ENCODE measurements at regions not wholly inside any gene's neighbourhood (a gene's known extent, or its start where the extent isn't known, plus 50 kb on each side); places are given as distances from the start of the nearest gene placed in this dataset.
"Not testable (repeated sequence)": the region's sequence is repeated elsewhere in the genome, so short reads cannot be mapped to it uniquely, and the experiment has no call there.

- 88% methylated on average over 1 of the region's 5 CpGs for WGBS (ENCODE audit: insufficient coverage)
- H3K27ac ChIP-seq (ENCODE audit: low read length) = no peak overlapping the region
- H3K9me3 ChIP-seq (replicated peaks; ENCODE audit: control insufficient read depth, low read depth, low read length) = no peaks in the 10 kb centered on the region
- no peaks in the 10 kb centered on the region for H3K36me3 ChIP-seq (ENCODE audit: control insufficient read depth, insufficient read depth, low read length)
- H3K4me1 ChIP-seq (ENCODE audit: control insufficient read depth, insufficient read depth, low read length) = peaks cover 20% of the 10 kb centered on the region
- H3K27me3 ChIP-seq (ENCODE audit: control insufficient read depth, insufficient read depth, low read length) = no peaks in the 10 kb centered on the region
- no peak overlapping the region for H3K4me3 ChIP-seq (ENCODE audit: low read length)
- no peak for DNase-seq
Measured at GRCh38 chr3:187805774-187806173, 60.5 kb upstream of the BCL6 start.

DNA sequence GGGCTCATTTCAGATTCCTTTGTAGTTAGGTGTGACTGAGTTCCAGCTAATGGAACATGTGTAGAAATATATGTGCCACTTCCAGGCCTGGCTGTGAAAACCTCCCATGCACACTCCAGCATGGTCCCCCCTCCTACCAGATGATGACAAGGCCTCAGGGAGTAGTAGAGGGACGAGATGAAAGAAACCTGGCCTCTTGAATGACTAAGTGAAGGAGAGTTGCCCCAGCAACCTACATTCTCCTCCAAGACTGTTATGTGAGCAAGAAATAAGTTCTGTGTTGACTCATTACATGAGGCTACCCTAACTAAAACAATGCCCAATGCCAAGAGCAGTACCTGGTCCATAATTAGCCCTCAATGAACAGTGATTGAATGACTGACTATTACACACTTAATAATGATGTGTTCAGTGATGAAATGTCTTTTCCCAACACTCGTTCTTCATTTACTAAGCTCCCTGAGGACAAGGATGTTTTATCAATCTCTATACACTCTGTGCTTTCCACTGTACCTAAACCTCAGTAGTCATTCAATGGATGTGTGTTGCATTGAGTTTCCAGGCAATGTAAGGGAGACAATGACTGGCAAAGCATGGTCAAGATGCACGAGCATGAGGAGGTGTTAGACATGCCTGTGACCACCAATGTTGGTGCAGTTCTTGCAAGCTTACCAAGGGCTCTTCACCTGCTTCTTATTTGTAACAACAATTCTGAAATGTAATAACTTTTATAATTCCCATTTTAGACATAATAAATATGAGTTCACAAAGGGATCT lies 62.0 kb upstream of the BCL6 start:
- no peak for DNase-seq
- no peak overlapping the region for H3K27ac ChIP-seq (ENCODE audit: low read length)
- H3K27me3 ChIP-seq (ENCODE audit: control insufficient read depth, insufficient read depth, low read length) = no peaks in the 10 kb centered on the region
- H3K9me3 ChIP-seq (replicated peaks; ENCODE audit: control insufficient read depth, low read depth, low read length) = no peaks in the 10 kb centered on the region
- no peak overlapping the region for H3K4me3 ChIP-seq (ENCODE audit: low read length)
- peaks cover 23% of the 10 kb centered on the region for H3K4me1 ChIP-seq (ENCODE audit: control insufficient read depth, insufficient read depth, low read length)
- H3K36me3 ChIP-seq (ENCODE audit: control insufficient read depth, insufficient read depth, low read length) = no peaks in the 10 kb centered on the region
- no CpG with 5 or more reads among the region's 3 CpGs for WGBS (ENCODE audit: insufficient coverage)

GRCh38 chr3:187808527-187808895 lies 63.2 kb upstream of the BCL6 start:
- H3K36me3 ChIP-seq (ENCODE audit: control insufficient read depth, insufficient read depth, low read length) = no peaks in the 10 kb centered on the region
- no peak overlapping the region for H3K4me3 ChIP-seq (ENCODE audit: low read length)
- H3K4me1 ChIP-seq (ENCODE audit: control insufficient read depth, insufficient read depth, low read length) = peaks cover 23% of the 10 kb centered on the region
- H3K9me3 ChIP-seq (replicated peaks; ENCODE audit: control insufficient read depth, low read depth, low read length) = no peaks in the 10 kb centered on the region
- no peak overlapping the region for H3K27ac ChIP-seq (ENCODE audit: low read length)
- H3K27me3 ChIP-seq (ENCODE audit: control insufficient read depth, insufficient read depth, low read length) = no peaks in the 10 kb centered on the region
- no peak for DNase-seq
- WGBS (ENCODE audit: insufficient coverage) = 21% methylated on average over 2 of the region's 3 CpGs

DNA sequence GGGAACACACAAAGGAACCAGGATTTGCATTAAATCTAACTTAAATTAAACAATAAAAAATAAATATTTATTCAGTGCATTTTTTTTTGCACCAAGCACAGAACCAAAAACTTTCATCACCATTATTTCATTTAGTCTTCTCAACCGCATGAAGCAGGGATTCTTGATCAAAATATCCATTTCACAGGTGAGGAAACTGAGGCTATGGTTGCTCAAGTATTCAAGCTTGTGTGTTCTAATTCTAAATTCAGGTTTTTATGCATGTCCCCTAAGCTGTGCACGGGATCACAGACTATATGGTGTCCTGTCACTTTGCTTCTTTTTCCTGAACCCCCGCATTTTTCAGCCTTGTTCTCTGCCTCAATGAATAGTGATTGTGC lies 64.3 kb upstream of the BCL6 start:
- H3K27ac ChIP-seq (ENCODE audit: low read length) = no peak overlapping the region

DNA sequence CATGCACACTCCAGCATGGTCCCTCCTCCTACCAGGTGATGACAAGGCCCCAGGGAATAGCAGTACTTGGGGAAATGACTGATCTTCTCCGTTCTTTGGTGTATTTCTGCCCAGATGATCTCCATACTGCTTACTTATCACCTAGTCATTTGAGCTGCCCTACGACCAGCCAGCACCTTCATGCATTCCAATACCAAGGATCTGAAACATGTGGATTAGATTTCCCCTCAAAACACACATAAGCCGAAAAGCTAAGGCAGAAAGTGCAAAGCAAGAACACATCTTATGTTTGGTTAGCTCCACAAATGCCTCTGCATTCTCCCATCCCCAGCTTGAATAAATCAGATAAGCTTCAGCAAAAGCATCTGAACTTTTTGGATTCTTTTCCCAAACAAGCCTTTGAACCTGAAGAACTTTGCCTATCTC lies 64.8 kb upstream of the BCL6 start:
- WGBS (ENCODE audit: insufficient coverage) = 35% methylated on average over 3 of the region's 3 CpGs
- Histone ChIP-seq H3K9me3 (replicated peaks; ENCODE audit: control insufficient read depth, low read depth, low read length) (no peaks in the 10 kb centered on the region), H3K4me1 (ENCODE audit: control insufficient read depth, insufficient read depth, low read length) (peaks cover 23% of the 10 kb centered on the region), H3K27me3 (ENCODE audit: control insufficient read depth, insufficient read depth, low read length) (no peaks in the 10 kb centered on the region), H3K27ac (ENCODE audit: low read length) (no peak overlapping the region), H3K36me3 (ENCODE audit: control insufficient read depth, insufficient read depth, low read length) (no peaks in the 10 kb centered on the region), H3K4me3 (ENCODE audit: low read length) (no peak overlapping the region)
- DNase-seq = peak; percentile 55

More for the DNA sequence above, 64.3 kb upstream of the BCL6 start:
- no peak for DNase-seq
- Histone ChIP-seq H3K4me3 (ENCODE audit: low read length) (no peak overlapping the region), H3K4me1 (ENCODE audit: control insufficient read depth, insufficient read depth, low read length) (peaks cover 23% of the 10 kb centered on the region), H3K36me3 (ENCODE audit: control insufficient read depth, insufficient read depth, low read length) (no peaks in the 10 kb centered on the region), H3K9me3 (replicated peaks; ENCODE audit: control insufficient read depth, low read depth, low read length) (no peaks in the 10 kb centered on the region), H3K27me3 (ENCODE audit: control insufficient read depth, insufficient read depth, low read length) (no peaks in the 10 kb centered on the region)
- 54% methylated on average over 2 of the region's 3 CpGs for WGBS (ENCODE audit: insufficient coverage)

DNA sequence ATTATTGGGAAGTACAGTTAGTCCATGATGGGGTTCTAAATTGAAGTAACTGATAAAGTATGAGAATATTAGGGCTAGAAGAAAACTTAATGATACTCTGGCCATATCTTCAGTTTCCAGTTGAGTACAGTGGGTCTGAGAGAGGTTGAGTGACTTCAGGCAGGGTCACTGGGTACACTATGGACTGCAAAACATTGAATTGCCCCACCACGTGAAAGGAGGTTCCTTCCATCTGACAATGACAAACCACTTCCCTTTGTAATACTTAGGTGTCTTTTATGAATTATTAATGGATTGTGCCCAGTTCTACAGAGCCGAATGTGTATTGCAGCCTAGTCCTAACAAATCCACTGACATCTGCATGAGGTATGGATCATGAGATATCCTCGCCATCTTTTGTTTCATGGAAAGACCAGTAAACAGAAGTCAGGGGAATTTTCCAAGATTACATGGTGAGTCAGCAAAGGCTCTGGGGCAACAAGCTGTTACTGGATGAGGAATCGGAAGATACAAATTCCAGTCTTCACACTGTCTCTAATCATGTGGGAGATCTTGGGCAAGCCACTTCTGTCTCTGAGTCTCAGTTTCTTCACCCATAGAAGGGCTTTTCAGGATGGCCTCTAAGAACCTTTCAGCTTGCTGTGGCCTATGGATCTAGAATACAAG lies 66.5 kb upstream of the BCL6 start:
- WGBS (ENCODE audit: insufficient coverage) = no CpG with 5 or more reads among the region's 4 CpGs
- Histone ChIP-seq H3K9me3 (replicated peaks; ENCODE audit: control insufficient read depth, low read depth, low read length) (no peaks in the 10 kb centered on the region), H3K4me1 (ENCODE audit: control insufficient read depth, insufficient read depth, low read length) (peaks cover 23% of the 10 kb centered on the region), H3K4me3 (ENCODE audit: low read length) (no peak overlapping the region), H3K27me3 (ENCODE audit: control insufficient read depth, insufficient read depth, low read length) (no peaks in the 10 kb centered on the region), H3K36me3 (ENCODE audit: control insufficient read depth, insufficient read depth, low read length) (no peaks in the 10 kb centered on the region), H3K27ac (ENCODE audit: low read length) (peak overlapping the region; percentile 25)
- DNase-seq = no peak

DNA sequence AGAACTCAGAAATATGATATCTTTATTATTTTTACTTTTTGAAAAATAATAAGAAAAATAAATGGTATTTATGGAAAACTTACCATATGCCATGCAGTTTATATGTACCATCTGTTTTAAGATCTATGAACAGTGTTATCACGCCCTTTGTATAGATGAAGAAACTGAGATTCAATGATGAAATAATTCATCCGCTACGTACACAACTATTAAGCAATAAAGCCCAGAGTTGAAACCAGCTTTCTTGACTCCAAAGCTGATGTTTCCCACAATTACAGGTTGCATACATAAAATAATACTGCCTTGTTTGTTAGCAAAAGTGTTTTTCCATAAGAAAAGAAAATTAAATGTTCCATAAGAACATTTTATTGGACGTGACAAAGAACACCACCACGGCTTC lies 67.2 kb upstream of the BCL6 start:
- Histone ChIP-seq H3K9me3 (replicated peaks; ENCODE audit: control insufficient read depth, low read depth, low read length) (no peaks in the 10 kb centered on the region), H3K36me3 (ENCODE audit: control insufficient read depth, insufficient read depth, low read length) (no peaks in the 10 kb centered on the region), H3K27ac (ENCODE audit: low read length) (no peak overlapping the region), H3K4me1 (ENCODE audit: control insufficient read depth, insufficient read depth, low read length) (peaks cover 23% of the 10 kb centered on the region), H3K27me3 (ENCODE audit: control insufficient read depth, insufficient read depth, low read length) (no peaks in the 10 kb centered on the region), H3K4me3 (ENCODE audit: low read length) (no peak overlapping the region)
- DNase-seq = no peak
- WGBS (ENCODE audit: insufficient coverage) = no CpG with 5 or more reads among the region's 5 CpGs

- WGBS (ENCODE audit: insufficient coverage) = no CpG with 5 or more reads among the region's 1 CpG
- no peaks in the 10 kb centered on the region for H3K36me3 ChIP-seq (ENCODE audit: control insufficient read depth, insufficient read depth, low read length)
Measured at GRCh38 chr3:187813198-187813597, 67.9 kb upstream of the BCL6 start.

DNA sequence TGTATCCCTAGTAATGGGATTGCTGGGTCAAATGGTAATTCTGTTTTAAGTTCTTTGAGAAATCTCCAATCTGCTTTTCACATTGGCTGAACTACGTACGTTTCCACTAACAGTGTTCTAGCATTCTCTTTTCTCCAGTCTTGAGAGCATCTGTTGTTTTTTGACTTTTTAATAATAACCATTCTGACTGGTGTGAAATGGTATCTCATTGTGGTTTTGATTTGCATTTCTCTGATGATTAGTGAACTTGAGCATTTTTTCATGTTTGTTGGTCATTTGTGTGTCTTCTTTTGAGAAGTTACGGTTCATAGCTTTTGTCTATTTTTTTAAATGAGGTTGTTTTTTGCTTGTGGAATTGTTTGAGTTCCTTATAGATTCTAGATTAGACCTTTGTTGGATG lies 72.5 kb upstream of the BCL6 start:
- H3K9me3 ChIP-seq (replicated peaks; ENCODE audit: control insufficient read depth, low read depth, low read length); H3K4me3 ChIP-seq (ENCODE audit: low read length); DNase-seq; H3K27me3 ChIP-seq (ENCODE audit: control insufficient read depth, insufficient read depth, low read length); H3K4me1 ChIP-seq (ENCODE audit: control insufficient read depth, insufficient read depth, low read length); H3K27ac ChIP-seq (ENCODE audit: low read length); H3K36me3 ChIP-seq (ENCODE audit: control insufficient read depth, insufficient read depth, low read length): not testable (repeated sequence)
- WGBS (ENCODE audit: insufficient coverage) = no CpG with 5 or more reads among the region's 3 CpGs

More at GRCh38 chr3:187813198-187813597, 67.9 kb upstream of the BCL6 start:
- H3K4me3 ChIP-seq (ENCODE audit: low read length) = no peak overlapping the region
- peaks cover 22% of the 10 kb centered on the region for H3K4me1 ChIP-seq (ENCODE audit: control insufficient read depth, insufficient read depth, low read length)
- DNase-seq = no peak
- no peaks in the 10 kb centered on the region for H3K9me3 ChIP-seq (replicated peaks; ENCODE audit: control insufficient read depth, low read depth, low read length)
- H3K27me3 ChIP-seq (ENCODE audit: control insufficient read depth, insufficient read depth, low read length) = no peaks in the 10 kb centered on the region
- H3K27ac ChIP-seq (ENCODE audit: low read length) = no peak overlapping the region

- WGBS (ENCODE audit: insufficient coverage) = 83% methylated on average over 1 of the region's 2 CpGs
- Histone ChIP-seq H3K4me3 (ENCODE audit: low read length) (no peak overlapping the region), H3K4me1 (ENCODE audit: control insufficient read depth, insufficient read depth, low read length) (no peaks in the 10 kb centered on the region), H3K27me3 (ENCODE audit: control insufficient read depth, insufficient read depth, low read length) (no peaks in the 10 kb centered on the region), H3K36me3 (ENCODE audit: control insufficient read depth, insufficient read depth, low read length) (no peaks in the 10 kb centered on the region), H3K27ac (ENCODE audit: low read length) (no peak overlapping the region), H3K9me3 (replicated peaks; ENCODE audit: control insufficient read depth, low read depth, low read length) (no peaks in the 10 kb centered on the region)
- no peak for DNase-seq
Measured at GRCh38 chr3:187821616-187822317, 76.5 kb upstream of the BCL6 start.

Measured in muscle of leg (tissue), 3 donors.